ENCODE measurements at regions not wholly inside any gene's neighbourhood (a gene's known extent, or its start where the extent isn't known, plus 50 kb on each side); places are given as distances from the start of the nearest gene placed in this dataset.

- no peak for DNase-seq
These were observed 460.8 kb upstream of the HS6ST1 start for GRCh38 chr2:128779301-128780095.

DNA sequence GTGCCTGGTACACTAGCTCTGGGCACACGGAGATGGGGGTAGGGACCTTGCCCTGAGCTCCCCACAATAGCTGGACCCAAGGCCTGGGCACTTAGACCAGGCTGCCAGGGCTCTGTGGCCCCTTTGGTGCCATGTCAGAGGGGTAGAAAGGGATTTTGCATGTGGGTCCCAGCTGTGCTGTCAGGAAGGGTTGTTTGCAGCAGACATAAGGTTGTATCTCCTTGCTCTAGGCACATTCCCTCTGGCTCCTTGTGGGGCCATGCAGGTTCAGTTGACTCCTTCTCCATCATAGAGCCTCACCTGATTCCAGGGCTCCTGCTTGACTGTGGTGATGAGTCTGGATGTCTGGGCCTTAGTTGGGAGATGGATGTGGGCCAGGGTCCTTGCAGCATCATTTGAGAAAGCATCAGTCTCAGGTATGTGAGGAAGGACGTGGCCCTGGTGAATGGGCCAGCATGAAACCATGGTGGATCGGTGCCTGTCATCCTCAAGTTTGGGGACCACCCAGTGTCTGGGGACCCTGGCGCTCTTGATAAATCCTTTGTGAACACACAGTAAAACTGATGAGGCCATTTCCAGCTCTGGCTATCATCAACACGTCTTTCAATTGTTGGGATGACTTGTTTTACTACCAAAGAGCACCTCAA lies 461.9 kb upstream of the HS6ST1 start:
- DNase-seq = no peak

GRCh38 chr2:128781166-128781565 lies 462.5 kb upstream of the HS6ST1 start:
- DNase-seq = no peak

- no peak for DNase-seq
These were observed 463.1 kb upstream of the HS6ST1 start for GRCh38 chr2:128781585-128782385.

- no peak for DNase-seq
These were observed 463.9 kb upstream of the HS6ST1 start for GRCh38 chr2:128782411-128783192.

DNA sequence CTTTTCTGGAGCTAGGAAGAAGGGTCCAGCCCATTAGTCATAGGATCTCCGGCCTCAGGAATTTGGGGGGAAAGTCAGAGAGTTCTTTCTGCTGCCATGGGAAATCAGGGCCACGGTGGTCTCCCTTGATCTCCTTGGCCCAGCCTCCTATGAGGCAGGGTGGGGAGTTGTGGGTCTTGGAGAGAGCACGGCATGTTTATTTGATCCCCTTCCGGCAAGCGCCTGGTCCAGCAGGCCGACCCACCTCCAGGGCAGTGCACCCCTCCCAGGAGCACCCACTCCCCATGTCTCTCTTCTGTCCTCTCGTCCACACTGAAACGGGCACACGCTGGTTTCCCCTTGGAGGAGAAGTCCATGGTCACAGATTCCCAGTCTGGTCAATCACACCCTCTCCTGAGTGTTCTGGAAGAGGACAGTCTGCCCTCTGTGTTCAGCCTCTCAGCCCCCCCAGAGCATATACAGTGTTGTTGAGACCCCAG lies 464.6 kb upstream of the HS6ST1 start:
- DNase-seq = no peak

- no peak for DNase-seq
These were observed 465.2 kb upstream of the HS6ST1 start for GRCh38 chr2:128783896-128784295.

DNA sequence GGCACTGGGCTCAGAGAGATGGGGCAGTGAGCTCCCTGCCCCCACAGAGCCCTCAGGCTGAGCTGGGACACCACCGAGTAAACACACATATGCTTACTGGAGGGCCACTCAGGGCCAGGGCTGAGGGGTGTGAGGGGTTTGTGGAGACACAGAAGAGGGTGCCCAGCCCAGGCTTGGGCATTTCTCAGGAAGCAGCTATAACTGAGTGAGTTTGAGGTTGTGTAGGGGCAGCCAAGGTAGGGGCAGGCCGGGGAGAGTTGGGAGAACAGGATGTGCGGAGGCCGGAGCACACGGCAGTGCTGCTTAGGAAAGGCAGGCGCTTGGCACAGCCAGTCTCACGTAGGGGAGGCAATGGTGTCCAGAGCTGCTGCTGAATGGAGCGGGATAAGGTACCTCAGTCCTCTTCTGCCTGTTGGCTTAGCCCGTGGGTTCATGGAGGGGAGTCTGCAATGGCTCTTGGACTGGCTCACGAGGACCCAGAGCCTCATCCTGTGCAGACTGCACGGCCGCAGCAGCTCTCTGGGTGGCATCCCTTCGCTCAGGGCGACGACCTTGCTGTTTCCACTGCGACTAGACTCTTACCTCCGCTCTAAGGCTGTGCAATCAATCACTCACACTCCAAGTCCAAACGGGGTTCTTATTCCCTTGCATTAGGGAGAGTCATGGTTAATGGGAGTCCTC lies 466.1 kb upstream of the HS6ST1 start:
- no peak for DNase-seq

GRCh38 chr2:128786316-128786715 lies 467.6 kb upstream of the HS6ST1 start:
- no peak for DNase-seq

- no peak for DNase-seq
These were observed 468.2 kb upstream of the HS6ST1 start for GRCh38 chr2:128786741-128787478.

- DNase-seq = no peak
These were observed 468.9 kb upstream of the HS6ST1 start for GRCh38 chr2:128787616-128788015.

GRCh38 chr2:128788636-128789220 lies 470.1 kb upstream of the HS6ST1 start:
- DNase-seq = no peak

GRCh38 chr2:128789221-128789620 lies 470.6 kb upstream of the HS6ST1 start:
- DNase-seq = no peak

DNA sequence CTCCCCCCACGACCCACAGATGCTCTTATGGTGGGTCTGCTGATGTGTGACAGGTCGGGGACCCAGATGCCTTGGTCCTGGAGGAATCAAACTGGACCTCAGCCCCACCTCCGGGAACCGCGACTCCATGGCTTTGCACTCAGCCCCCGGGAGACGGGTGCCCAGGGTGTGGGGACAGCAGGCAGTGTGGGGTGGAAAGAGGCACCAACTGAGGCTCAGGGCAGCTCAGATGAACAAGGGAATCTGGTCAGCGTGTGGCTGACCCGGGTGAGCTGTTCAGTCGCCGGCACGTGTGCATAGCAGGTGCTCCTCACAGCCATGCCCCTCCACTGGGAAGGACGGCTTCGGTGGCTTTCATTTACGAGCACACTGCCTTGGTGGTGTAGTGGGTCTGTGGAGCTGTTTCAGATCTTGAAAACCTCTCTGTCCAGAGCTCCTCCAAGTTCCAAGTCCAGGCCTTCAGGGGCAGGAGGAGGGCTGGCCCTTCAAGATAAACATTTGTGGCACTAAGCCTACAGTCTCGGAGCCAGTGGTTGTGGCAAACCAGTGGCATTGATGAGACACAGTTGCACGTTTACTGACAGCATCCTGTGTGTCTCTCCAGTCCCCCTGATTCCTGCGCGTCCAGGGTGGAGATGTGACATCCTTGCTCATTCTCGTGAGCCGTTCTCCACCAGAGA lies 471.2 kb upstream of the HS6ST1 start:
- DNase-seq = no peak

DNA sequence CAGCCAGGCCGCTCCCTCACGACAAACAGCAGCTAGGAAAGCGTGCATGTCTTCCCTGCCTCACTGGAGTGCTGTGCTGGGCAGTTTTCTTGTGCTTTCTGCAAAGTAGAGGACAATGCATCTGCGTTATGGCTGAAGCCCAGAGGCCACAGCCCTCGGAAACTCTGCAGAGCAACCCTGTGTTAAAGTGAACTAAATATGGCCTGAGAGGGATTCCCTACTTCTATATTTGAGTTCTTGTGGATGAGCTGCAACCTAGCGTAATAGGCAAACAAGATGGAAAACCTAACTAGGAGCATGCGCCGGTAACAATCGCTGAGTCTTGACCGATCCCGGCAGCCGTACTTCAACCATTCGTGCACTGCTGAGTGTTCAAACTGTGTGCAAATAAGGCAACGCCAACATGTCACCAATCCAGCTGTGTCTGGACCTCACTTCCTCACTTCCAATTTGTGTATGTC lies 471.9 kb upstream of the HS6ST1 start:
- DNase-seq = no peak

- DNase-seq = no peak
These were observed 472.7 kb upstream of the HS6ST1 start for GRCh38 chr2:128791120-128791984.

DNA sequence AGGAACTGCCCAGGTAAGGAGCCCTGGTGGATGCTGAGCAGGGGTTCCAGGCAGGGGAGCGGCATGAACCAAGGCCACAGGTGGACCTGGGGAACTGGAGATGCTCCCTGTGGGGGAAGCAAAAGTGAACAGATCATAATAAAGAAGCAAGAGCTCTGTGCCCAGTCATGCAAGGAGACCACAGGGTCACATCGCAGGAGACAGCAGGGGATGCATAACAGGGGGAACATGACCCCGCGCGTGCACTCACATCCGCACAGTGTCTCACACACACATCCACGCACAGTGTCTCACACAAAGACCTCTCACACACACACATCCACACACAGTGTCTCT lies 473.3 kb upstream of the HS6ST1 start:
- no peak for DNase-seq

GRCh38 chr2:128792476-128793054 lies 473.9 kb upstream of the HS6ST1 start:
- DNase-seq = no peak

Data from left kidney (tissue), 1 donor.